ENCODE measurements at regions not wholly inside any gene's neighbourhood (a gene's known extent, or its start where the extent isn't known, plus 50 kb on each side); places are given as distances from the start of the nearest gene placed in this dataset.

- Histone ChIP-seq H3K27ac (no peak overlapping the region), H3K36me3 (ENCODE audit: low read depth, missing control alignments) (no peaks in the 10 kb centered on the region), H3K27me3 (no peaks in the 10 kb centered on the region), H3K9me3 (no peaks in the 10 kb centered on the region), H3K4me3 (no peak overlapping the region), H3K4me1 (no peaks in the 10 kb centered on the region)
- no peak for DNase-seq
- TF ChIP-seq POLR2A (IDR thresholded peaks at IDR 0.05) = no peak
- no peak for TF ChIP-seq CTCF (IDR thresholded peaks at IDR 0.05)
- intact Hi-C loops (cut with DNase I; ENCODE audit: low total_unique reads) = no loop called here
- 30 to 41% methylated on average over 1 of the region's 1 CpG for WGBS, 2 donors
Measured at GRCh38 chr13:77981281-77981881, 62.8 kb upstream of the EDNRB start.

- TF ChIP-seq CTCF (IDR thresholded peaks at IDR 0.05) = no peak
- no peak for TF ChIP-seq POLR2A (IDR thresholded peaks at IDR 0.05)
- Histone ChIP-seq H3K27ac (no peak overlapping the region), H3K36me3 (ENCODE audit: low read depth, missing control alignments) (no peaks in the 10 kb centered on the region), H3K4me1 (no peaks in the 10 kb centered on the region), H3K9me3 (no peaks in the 10 kb centered on the region), H3K27me3 (no peaks in the 10 kb centered on the region), H3K4me3 (no peak overlapping the region)
- DNase-seq = no peak
- intact Hi-C loops (cut with DNase I; ENCODE audit: low total_unique reads) = no loop called here
- WGBS, 2 donors = 43 to 46% methylated on average over 2 of the region's 2 CpGs
Measured at GRCh38 chr13:77980592-77980991, 62.0 kb upstream of the EDNRB start.

GRCh38 chr13:77979721-77980385, 61.2 kb upstream of the EDNRB start:
- intact Hi-C loops (cut with DNase I; ENCODE audit: low total_unique reads) = no loop called here
- H3K27ac ChIP-seq = no peak overlapping the region
- H3K36me3 ChIP-seq (ENCODE audit: low read depth, missing control alignments) = no peaks in the 10 kb centered on the region
- no peaks in the 10 kb centered on the region for H3K9me3 ChIP-seq
- WGBS, 2 donors = 84 to 87% methylated on average over 3 of the region's 3 CpGs
- no peaks in the 10 kb centered on the region for H3K27me3 ChIP-seq
- DNase-seq = no peak
- no peak overlapping the region for H3K4me3 ChIP-seq
- no peak for TF ChIP-seq POLR2A (IDR thresholded peaks at IDR 0.05)
- no peak for TF ChIP-seq CTCF (IDR thresholded peaks at IDR 0.05)
- H3K4me1 ChIP-seq = no peaks in the 10 kb centered on the region

- Histone ChIP-seq H3K27ac (no peak overlapping the region), H3K27me3 (no peaks in the 10 kb centered on the region), H3K9me3 (no peaks in the 10 kb centered on the region), H3K4me1 (no peaks in the 10 kb centered on the region), H3K36me3 (ENCODE audit: low read depth, missing control alignments) (no peaks in the 10 kb centered on the region), H3K4me3 (no peak overlapping the region)
- no peak for TF ChIP-seq POLR2A (IDR thresholded peaks at IDR 0.05)
- TF ChIP-seq CTCF (IDR thresholded peaks at IDR 0.05) = no peak
- DNase-seq = no peak
- intact Hi-C loops (cut with DNase I; ENCODE audit: low total_unique reads) = no loop called here
- 96% methylated on average over 14 of the region's 14 CpGs for WGBS, 2 donors
Measured at GRCh38 chr13:77975358-77976042, 56.9 kb upstream of the EDNRB start.
